SK-N-SH (cell line): ENCODE measurements at regions not wholly inside any gene's neighbourhood (a gene's known extent, or its start where the extent isn't known, plus 50 kb on each side); places are given as distances from the start of the nearest gene placed in this dataset.

Experiments
- CTCF ChIA-PET: fragments of 300-600, 350-600 bp; formaldehyde crosslinking; extraction: SDS; loops from one replicate; lab custom pipeline; 2021; lab: Yijun Ruan, JAX
- POLR2A ChIA-PET: fragments of 350-600 bp; sonication (Branson Sonifier 250); formaldehyde crosslinking; extraction: SDS; loops from one replicate; lab custom pipeline; 2020; ENCODE audit warnings: antibody characterized with exemption, inconsistent platforms; lab: Yijun Ruan, JAX
- DNase-seq: peaks from one replicate; pipeline ENCODE4 v3.0.0; 2012
- H2AFZ ChIP-seq: fragments of 200-600 bp; sonication (generic); 2 replicates; pipeline ENCODE4 v1.8.1; 2016; ENCODE audit warnings: antibody characterized with exemption, mild to moderate bottlenecking, low read depth
- H3F3A ChIP-seq: fragments of 200-600 bp; sonication (generic); replicated peaks from 2 replicates; pipeline ENCODE3; 2016; ENCODE audit warnings: antibody characterized with exemption, mild to moderate bottlenecking; ENCODE audit not compliant: insufficient read depth
- H3K27ac ChIP-seq, 2 experiments: fragments of 200-500 bp in 1 of 2; fragments of 200-600 bp in 1 of 2; sonication (Bioruptor generic) in 1 of 2; sonication (generic), shearing (Covaris generic) in 1 of 2; 2 replicates each; pipeline versions ENCODE4 v1.5.1 to v1.6.1; 2014 to 2016; ENCODE audit warnings: low read depth in 2 of 2, inconsistent platforms in 1 of 2, low read length in 1 of 2, mild to moderate bottlenecking in 1 of 2, mixed read lengths in 1 of 2
- H3K27me3 ChIP-seq: fragments of 200-600 bp; sonication (generic), shearing (Covaris generic); 2 replicates; pipeline ENCODE4 v1.6.1; 2016; ENCODE audit warnings: mixed run types; ENCODE audit not compliant: insufficient read depth
- H3K36me3 ChIP-seq, 2 experiments: fragments of 200-500 bp in 1 of 2; fragments of 200-600 bp in 1 of 2; sonication (Bioruptor generic) in 1 of 2; sonication (generic) in 1 of 2; replicated peaks in 1 of 2; 2 replicates each; pipeline versions ENCODE3 to v1.5.1; 2014 to 2016; ENCODE audit warnings: low read length in 1 of 2, mild to moderate bottlenecking in 1 of 2; ENCODE audit not compliant: insufficient read depth in 2 of 2, control insufficient read depth in 1 of 2
- H3K4me1 ChIP-seq, 2 experiments: fragments of 200-500 bp in 1 of 2; fragments of 200-600 bp in 1 of 2; sonication (Bioruptor generic) in 1 of 2; sonication (generic), shearing (Covaris generic) in 1 of 2; 2 replicates each; pipeline versions ENCODE4 v1.5.1 to v1.6.1; 2014 to 2016; ENCODE audit warnings: low read depth in 1 of 2, low read length in 1 of 2, mixed run types in 1 of 2; ENCODE audit not compliant: insufficient read depth in 2 of 2, control insufficient read depth in 1 of 2
- H3K4me2 ChIP-seq: fragments of 200-600 bp; sonication (generic), shearing (Covaris generic); 2 replicates; pipeline ENCODE4 v1.6.1; 2017; ENCODE audit warnings: mixed run types
- H3K4me3 ChIP-seq, 2 experiments: fragments of 200-500 bp in 1 of 2; fragments of 200-600 bp in 1 of 2; sonication (Bioruptor generic) in 1 of 2; sonication (generic), shearing (Covaris generic) in 1 of 2; 2 replicates each; pipeline versions ENCODE4 v1.5.1 to v1.8.1; 2014 to 2016; ENCODE audit warnings: low read depth in 2 of 2, inconsistent platforms in 1 of 2, low read length in 1 of 2, mild to moderate bottlenecking in 1 of 2, mixed read lengths in 1 of 2, moderate library complexity in 1 of 2
- H3K79me2 ChIP-seq: fragments of 200-600 bp; sonication (generic); 2 replicates; pipeline ENCODE4 v1.8.1; 2017; ENCODE audit warnings: mild to moderate bottlenecking; ENCODE audit not compliant: insufficient read depth
- H3K9ac ChIP-seq: fragments of 200-600 bp; sonication (generic); 2 replicates; pipeline ENCODE4 v1.6.1; 2017; ENCODE audit warnings: mixed run types
- H3K9me2 ChIP-seq: fragments of 200-600 bp; sonication (generic); 2 replicates; pipeline ENCODE4 v1.6.1; 2017; ENCODE audit warnings: mixed run types
- H3K9me3 ChIP-seq: fragments of 200-600 bp; sonication (generic); 2 replicates; pipeline ENCODE4 v1.6.1; 2017; ENCODE audit warnings: mixed run types, mild to moderate bottlenecking, moderate library complexity
- H4K20me1 ChIP-seq: fragments of 200-600 bp; sonication (generic); 2 replicates; pipeline ENCODE4 v1.6.1; 2017; ENCODE audit warnings: mild to moderate bottlenecking, mixed run types; ENCODE audit not compliant: insufficient read depth
- CHD2 ChIP-seq: fragments of 150-350 bp; IDR thresholded peaks from 2 replicates; pipeline ENCODE4 v1.6.1; 2018; ENCODE audit warnings: low read length; ENCODE audit not compliant: partially characterized antibody
- EP300 ChIP-seq, 2 experiments: IDR thresholded peaks; 2 replicates each; pipeline versions ENCODE4 v1.4.0 to v1.6.1; 2012; ENCODE audit warnings: borderline replicate concordance in 1 of 2, low read depth in 1 of 2, low read length in 1 of 2
- EZH2phosphoT487 ChIP-seq: fragments of 200-600 bp; sonication (generic); IDR thresholded peaks from 2 replicates; pipeline ENCODE4 v1.6.1; 2017; ENCODE audit warnings: low read depth, mixed run types, mild to moderate bottlenecking, antibody characterized with exemption, moderate library complexity, borderline replicate concordance
- FOSL2 ChIP-seq: IDR thresholded peaks from 2 replicates; pipeline ENCODE4 v1.4.0; 2012; ENCODE audit warnings: low read depth, mild to moderate bottlenecking, moderate library complexity, borderline replicate concordance
- GABPA ChIP-seq: IDR thresholded peaks from 2 replicates; pipeline ENCODE4 v1.4.0; 2012; ENCODE audit warnings: low read depth, mild to moderate bottlenecking
- GATA2 ChIP-seq: sonication (generic); formaldehyde crosslinking; IDR thresholded peaks from 2 replicates; pipeline ENCODE4 v1.5.0; 2020; ENCODE audit warnings: mild to moderate bottlenecking, missing genetic modification reagents
- JUND ChIP-seq: IDR thresholded peaks from 2 replicates; pipeline ENCODE4 v1.4.0; 2012
- MXI1 ChIP-seq: IDR thresholded peaks from 2 replicates; pipeline ENCODE4 v1.6.1; 2012; ENCODE audit warnings: mild to moderate bottlenecking, low read depth, low read length, improper control_type of control experiment
- NFIC ChIP-seq: IDR thresholded peaks from 2 replicates; pipeline ENCODE4 v1.4.0; 2012; ENCODE audit warnings: borderline replicate concordance
- RAD21 ChIP-seq: IDR thresholded peaks from 2 replicates; pipeline ENCODE4 v1.6.1; 2012; ENCODE audit warnings: mild to moderate bottlenecking, low read length
- RCOR1 ChIP-seq: fragments of 150-350 bp; IDR thresholded peaks from 2 replicates; pipeline ENCODE4 v1.6.1; 2017; ENCODE audit warnings: antibody characterized with exemption, low read length
- SIN3A ChIP-seq: IDR thresholded peaks from 2 replicates; pipeline ENCODE4 v1.6.1; 2012; ENCODE audit warnings: low read depth, mild to moderate bottlenecking, low read length, moderate library complexity, borderline replicate concordance
- TCF12 ChIP-seq: IDR thresholded peaks from 2 replicates; pipeline ENCODE4 v1.4.0; 2012
- TEAD4 ChIP-seq: IDR thresholded peaks from 2 replicates; pipeline ENCODE4 v1.4.0; 2012; ENCODE audit warnings: mild to moderate bottlenecking, borderline replicate concordance; ENCODE audit not compliant: insufficient read depth
- YY1 ChIP-seq: IDR thresholded peaks from 2 replicates; pipeline ENCODE4 v1.4.0; 2012; ENCODE audit warnings: low read depth, mild to moderate bottlenecking
- WGBS: methylation state at CpG from one replicate; pipeline ENCODE4 v1.1.6; 2017; ENCODE audit warnings: low lambda C conversion rate; 5-methylcytosine and 5-hydroxymethylcytosine counted together
- TF ChIP-seq, protein P1 (sequence below): IDR thresholded peaks from 2 replicates; pipeline ENCODE4; 2012
- TF ChIP-seq, protein P2 (sequence below): IDR thresholded peaks from 2 replicates; pipeline ENCODE4 v1.6.1; 2012; ENCODE audit warnings: mild to moderate bottlenecking, low read depth, low read length, moderate library complexity
- TF ChIP-seq, protein P3 (sequence below): IDR thresholded peaks from 2 replicates; pipeline ENCODE4 v1.4.0; 2012; ENCODE audit warnings: low read depth, borderline replicate concordance

DNA sequence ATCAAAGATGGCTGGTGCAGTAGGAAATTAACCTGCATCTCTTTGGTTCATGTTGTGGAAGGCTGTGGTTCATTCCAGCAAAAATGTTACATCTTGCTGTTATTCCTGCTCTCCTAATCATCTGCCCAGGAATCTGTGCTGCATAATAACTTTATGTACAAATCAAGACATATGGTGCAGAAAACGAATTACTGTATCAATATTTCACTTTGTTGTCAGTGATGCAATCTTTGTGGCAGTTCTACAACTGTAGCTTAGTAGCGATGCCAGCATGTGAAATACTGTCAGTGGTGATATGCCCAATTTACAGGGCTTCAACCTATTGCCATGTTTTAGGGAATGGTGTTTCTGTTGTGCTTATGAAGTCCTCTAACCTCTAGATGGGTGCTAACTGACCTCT is 1114.7 kb downstream of the SOCS6 start:
- no peaks in the 10 kb centered on the region for H3K36me3 ChIP-seq
- no peak for TF ChIP-seq RAD21
- TF ChIP-seq JUND: no peak
- TF ChIP-seq MXI1: no peak
- no peak for TF ChIP-seq EP300 (IDR thresholded peaks at IDR 0.05; ENCODE audit: borderline replicate concordance in 1 of 2, low read depth in 1 of 2, low read length in 1 of 2)
- TF ChIP-seq, protein P1, sequence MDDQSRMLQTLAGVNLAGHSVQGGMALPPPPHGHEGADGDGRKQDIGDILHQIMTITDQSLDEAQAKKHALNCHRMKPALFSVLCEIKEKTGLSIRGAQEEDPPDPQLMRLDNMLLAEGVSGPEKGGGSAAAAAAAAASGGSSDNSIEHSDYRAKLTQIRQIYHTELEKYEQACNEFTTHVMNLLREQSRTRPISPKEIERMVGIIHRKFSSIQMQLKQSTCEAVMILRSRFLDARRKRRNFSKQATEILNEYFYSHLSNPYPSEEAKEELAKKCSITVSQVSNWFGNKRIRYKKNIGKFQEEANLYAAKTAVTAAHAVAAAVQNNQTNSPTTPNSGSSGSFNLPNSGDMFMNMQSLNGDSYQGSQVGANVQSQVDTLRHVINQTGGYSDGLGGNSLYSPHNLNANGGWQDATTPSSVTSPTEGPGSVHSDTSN: no peak
- TF ChIP-seq TEAD4: no peak
- TF ChIP-seq SIN3A: no peak
- TF ChIP-seq YY1: no peak
- TF ChIP-seq, protein P2, sequence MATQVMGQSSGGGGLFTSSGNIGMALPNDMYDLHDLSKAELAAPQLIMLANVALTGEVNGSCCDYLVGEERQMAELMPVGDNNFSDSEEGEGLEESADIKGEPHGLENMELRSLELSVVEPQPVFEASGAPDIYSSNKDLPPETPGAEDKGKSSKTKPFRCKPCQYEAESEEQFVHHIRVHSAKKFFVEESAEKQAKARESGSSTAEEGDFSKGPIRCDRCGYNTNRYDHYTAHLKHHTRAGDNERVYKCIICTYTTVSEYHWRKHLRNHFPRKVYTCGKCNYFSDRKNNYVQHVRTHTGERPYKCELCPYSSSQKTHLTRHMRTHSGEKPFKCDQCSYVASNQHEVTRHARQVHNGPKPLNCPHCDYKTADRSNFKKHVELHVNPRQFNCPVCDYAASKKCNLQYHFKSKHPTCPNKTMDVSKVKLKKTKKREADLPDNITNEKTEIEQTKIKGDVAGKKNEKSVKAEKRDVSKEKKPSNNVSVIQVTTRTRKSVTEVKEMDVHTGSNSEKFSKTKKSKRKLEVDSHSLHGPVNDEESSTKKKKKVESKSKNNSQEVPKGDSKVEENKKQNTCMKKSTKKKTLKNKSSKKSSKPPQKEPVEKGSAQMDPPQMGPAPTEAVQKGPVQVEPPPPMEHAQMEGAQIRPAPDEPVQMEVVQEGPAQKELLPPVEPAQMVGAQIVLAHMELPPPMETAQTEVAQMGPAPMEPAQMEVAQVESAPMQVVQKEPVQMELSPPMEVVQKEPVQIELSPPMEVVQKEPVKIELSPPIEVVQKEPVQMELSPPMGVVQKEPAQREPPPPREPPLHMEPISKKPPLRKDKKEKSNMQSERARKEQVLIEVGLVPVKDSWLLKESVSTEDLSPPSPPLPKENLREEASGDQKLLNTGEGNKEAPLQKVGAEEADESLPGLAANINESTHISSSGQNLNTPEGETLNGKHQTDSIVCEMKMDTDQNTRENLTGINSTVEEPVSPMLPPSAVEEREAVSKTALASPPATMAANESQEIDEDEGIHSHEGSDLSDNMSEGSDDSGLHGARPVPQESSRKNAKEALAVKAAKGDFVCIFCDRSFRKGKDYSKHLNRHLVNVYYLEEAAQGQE: no peak
- no peak for TF ChIP-seq GABPA
- TF ChIP-seq RCOR1: no peak
- TF ChIP-seq EZH2phosphoT487: no peak
- no peak for TF ChIP-seq FOSL2
- TF ChIP-seq NFIC: no peak
- TF ChIP-seq, protein P3, sequence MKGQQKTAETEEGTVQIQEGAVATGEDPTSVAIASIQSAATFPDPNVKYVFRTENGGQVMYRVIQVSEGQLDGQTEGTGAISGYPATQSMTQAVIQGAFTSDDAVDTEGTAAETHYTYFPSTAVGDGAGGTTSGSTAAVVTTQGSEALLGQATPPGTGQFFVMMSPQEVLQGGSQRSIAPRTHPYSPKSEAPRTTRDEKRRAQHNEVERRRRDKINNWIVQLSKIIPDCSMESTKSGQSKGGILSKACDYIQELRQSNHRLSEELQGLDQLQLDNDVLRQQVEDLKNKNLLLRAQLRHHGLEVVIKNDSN: no peak
- no peak for TF ChIP-seq TCF12
- no peak for TF ChIP-seq GATA2 (CRISPR knock-in tag)
- no peak for TF ChIP-seq CHD2
- TF ChIP-seq, all 33 proteins: peak for 0
- Histone ChIP-seq H3K4me3 (no peak overlapping the region), H3K9ac (no peak overlapping the region), H3F3A (no peaks in the 10 kb centered on the region), H2AFZ (no peak overlapping the region), H3K27me3 (no peaks in the 10 kb centered on the region), H3K9me3 (no peaks in the 10 kb centered on the region), H3K79me2 (no peaks in the 10 kb centered on the region), H3K27ac (no peak overlapping the region), H3K9me2 (no peaks in the 10 kb centered on the region), H3K4me1 (no peaks in the 10 kb centered on the region; a peak in 1 of 4 replicates), H4K20me1 (no peaks in the 10 kb centered on the region), H3K4me2 (no peak overlapping the region)
- POLR2A ChIA-PET: no interaction called here
- DNase-seq: no peak
- 48% methylated on average over 2 of the region's 2 CpGs for WGBS
- CTCF ChIA-PET: interaction anchor here (1.0 kb wide), 1 partner anchor 1141 kb away, joined by 3 read pairs; the partner anchor contains the start of gene CBLN2
